Thyroid gland (tissue), 4 donors: ENCODE measurements at regions not wholly inside any gene's neighbourhood (a gene's known extent, or its start where the extent isn't known, plus 50 kb on each side); places are given as distances from the start of the nearest gene placed in this dataset.

Source experiments
- POLR2A ChIP-seq, 2 donors: fragments of 450-650 bp; IDR thresholded peaks; one replicate each; pipeline ENCODE4 v1.6.1; 2017; ENCODE audit warnings: antibody characterized with exemption in 2 of 2, mild to moderate bottlenecking in 2 of 2, moderate library complexity in 1 of 2
- TF ChIP-seq, protein P1 (sequence below), 6 experiments: fragments of 200-600 bp in 3 of 6; fragments of 450-650 bp in 3 of 6; sonication (generic) in 3 of 6; IDR thresholded peaks; one replicate each; pipeline ENCODE4 v1.5.1; 2016 to 2019; ENCODE audit warnings: antibody characterized with exemption in 6 of 6, mild to moderate bottlenecking in 2 of 6, inconsistent platforms in 1 of 6, moderate library complexity in 1 of 6

DNA sequence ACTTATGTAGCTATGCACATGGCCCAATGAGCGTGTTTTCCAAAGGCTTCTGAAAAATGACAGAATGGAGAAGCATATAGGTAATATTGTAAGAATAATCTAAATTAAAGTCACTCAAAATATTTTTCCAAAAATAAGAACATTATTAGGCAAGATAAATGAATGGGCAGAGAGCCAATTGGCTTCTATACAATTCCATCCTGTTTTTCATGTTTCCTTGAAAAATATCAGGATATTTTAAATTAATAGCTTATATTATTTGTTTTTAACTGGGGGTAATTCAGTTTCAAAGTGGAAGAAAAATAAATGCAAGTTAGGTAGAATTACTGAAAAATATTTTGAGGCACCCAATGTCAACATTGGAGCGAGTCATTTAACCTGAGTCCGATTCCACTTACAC is 183.5 kb downstream of the PLK2 start:
- TF ChIP-seq, protein P1, sequence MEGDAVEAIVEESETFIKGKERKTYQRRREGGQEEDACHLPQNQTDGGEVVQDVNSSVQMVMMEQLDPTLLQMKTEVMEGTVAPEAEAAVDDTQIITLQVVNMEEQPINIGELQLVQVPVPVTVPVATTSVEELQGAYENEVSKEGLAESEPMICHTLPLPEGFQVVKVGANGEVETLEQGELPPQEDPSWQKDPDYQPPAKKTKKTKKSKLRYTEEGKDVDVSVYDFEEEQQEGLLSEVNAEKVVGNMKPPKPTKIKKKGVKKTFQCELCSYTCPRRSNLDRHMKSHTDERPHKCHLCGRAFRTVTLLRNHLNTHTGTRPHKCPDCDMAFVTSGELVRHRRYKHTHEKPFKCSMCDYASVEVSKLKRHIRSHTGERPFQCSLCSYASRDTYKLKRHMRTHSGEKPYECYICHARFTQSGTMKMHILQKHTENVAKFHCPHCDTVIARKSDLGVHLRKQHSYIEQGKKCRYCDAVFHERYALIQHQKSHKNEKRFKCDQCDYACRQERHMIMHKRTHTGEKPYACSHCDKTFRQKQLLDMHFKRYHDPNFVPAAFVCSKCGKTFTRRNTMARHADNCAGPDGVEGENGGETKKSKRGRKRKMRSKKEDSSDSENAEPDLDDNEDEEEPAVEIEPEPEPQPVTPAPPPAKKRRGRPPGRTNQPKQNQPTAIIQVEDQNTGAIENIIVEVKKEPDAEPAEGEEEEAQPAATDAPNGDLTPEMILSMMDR (IDR thresholded peaks at IDR 0.05) = no peak
- no peak for TF ChIP-seq POLR2A (IDR thresholded peaks at IDR 0.05)
